Ovary (tissue), 7 donors: ENCODE measurements at regions not wholly inside any gene's neighbourhood (a gene's known extent, or its start where the extent isn't known, plus 50 kb on each side); places are given as distances from the start of the nearest gene placed in this dataset.

Source experiments
- DNase-seq, 5 donors: peaks; one replicate each; pipeline ENCODE4 v3.0.0-alpha.2; 2019 to 2020
- H3K27ac ChIP-seq, 2 donors: fragments of 200-600 bp; one replicate each; pipeline versions ENCODE4 v1.5.1 to v1.8.0; 2019 to 2022
- H3K27me3 ChIP-seq: fragments of 200-600 bp; one replicate; pipeline ENCODE4 v1.8.0; 2022
- H3K36me3 ChIP-seq: fragments of 200-600 bp; sonication (generic); one replicate; pipeline ENCODE4 v1.5.1; 2019
- H3K4me1 ChIP-seq: one replicate; pipeline ENCODE4 v1.8.1; 2013; ENCODE audit warnings: mild to moderate bottlenecking, moderate library complexity; ENCODE audit not compliant: insufficient read depth
- H3K4me3 ChIP-seq: fragments of 200-600 bp; sonication (generic); one replicate; pipeline ENCODE4 v1.5.1; 2017
- H3K9me3 ChIP-seq, 2 donors: fragments of 200-600 bp in 1 of 2; sonication (generic) in 1 of 2; one replicate each; pipeline versions ENCODE4 v1.5.1 to v1.8.1; 2013 to 2019; ENCODE audit warnings: mild to moderate bottlenecking in 1 of 2, moderate library complexity in 1 of 2
- EP300 ChIP-seq: sonication (generic); formaldehyde crosslinking; IDR thresholded peaks from one replicate; pipeline ENCODE4 v1.6.1; 2017; ENCODE audit warnings: antibody characterized with exemption
- POLR2A ChIP-seq: fragments of 450-650 bp; IDR thresholded peaks from one replicate; pipeline ENCODE4 v1.6.1; 2017; ENCODE audit warnings: antibody characterized with exemption, mild to moderate bottlenecking, moderate library complexity
- WGBS, 3 donors: extraction: QIAGEN DNeasy Blood & Tissue Kit in 1 of 3; methylation state at CpG; one replicate each; pipeline versions ENCODE4 v1.1.5 to v1.1.7; 2013 to 2017; 5-methylcytosine and 5-hydroxymethylcytosine counted together
- intact Hi-C, 4 donors: fragments of 100-400 bp; cut with DNase I; formaldehyde crosslinking; loops; one replicate each; pipeline versions ENCODE4 v1.11.0 to v1.15.1; 2022 to 2023
- TF ChIP-seq, protein P1 (sequence below), 3 donors: fragments of 450-650 bp in 2 of 3; fragments of 200-600 bp in 1 of 3; IDR thresholded peaks; one replicate each; pipeline versions ENCODE4 v1.5.1 to v1.8.0; 2016 to 2022; ENCODE audit warnings: antibody characterized with exemption in 3 of 3, mild to moderate bottlenecking in 1 of 3
- donor health status: DM: no; HTN: no; CAD: no; lungs with moderate emphysema.
- donor health status: DM: no; HTN: no; CAD: no.
- donor health status: Bipolar disorder and iron deficiency.
- donor health status: DM: no; HTN: no; CAD: no.
- donor health status: DM: yes; HTN: yes; CAD: no.

DNA sequence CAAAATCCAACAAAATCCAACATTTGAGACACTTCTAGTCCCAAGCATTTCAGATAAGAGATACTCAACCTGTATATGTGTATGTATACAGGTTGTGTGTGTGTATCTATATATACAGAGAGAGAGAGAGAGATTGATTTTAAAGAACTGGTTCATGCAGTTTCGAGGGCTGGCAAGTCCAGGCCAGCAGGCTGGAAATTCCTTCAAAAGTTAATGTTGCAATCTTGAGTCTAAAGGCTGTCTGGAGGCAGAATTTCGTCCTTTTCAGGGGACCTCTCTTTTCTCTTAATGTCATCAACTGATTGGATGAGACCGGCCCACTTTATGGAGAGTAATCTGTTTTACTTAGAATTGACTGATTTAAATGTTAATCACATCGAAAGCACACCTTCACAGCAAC is 199.6 kb upstream of the IL12A start:
- no peaks in the 10 kb centered on the region for H3K4me1 ChIP-seq
- no peak for TF ChIP-seq EP300
- TF ChIP-seq, protein P1, sequence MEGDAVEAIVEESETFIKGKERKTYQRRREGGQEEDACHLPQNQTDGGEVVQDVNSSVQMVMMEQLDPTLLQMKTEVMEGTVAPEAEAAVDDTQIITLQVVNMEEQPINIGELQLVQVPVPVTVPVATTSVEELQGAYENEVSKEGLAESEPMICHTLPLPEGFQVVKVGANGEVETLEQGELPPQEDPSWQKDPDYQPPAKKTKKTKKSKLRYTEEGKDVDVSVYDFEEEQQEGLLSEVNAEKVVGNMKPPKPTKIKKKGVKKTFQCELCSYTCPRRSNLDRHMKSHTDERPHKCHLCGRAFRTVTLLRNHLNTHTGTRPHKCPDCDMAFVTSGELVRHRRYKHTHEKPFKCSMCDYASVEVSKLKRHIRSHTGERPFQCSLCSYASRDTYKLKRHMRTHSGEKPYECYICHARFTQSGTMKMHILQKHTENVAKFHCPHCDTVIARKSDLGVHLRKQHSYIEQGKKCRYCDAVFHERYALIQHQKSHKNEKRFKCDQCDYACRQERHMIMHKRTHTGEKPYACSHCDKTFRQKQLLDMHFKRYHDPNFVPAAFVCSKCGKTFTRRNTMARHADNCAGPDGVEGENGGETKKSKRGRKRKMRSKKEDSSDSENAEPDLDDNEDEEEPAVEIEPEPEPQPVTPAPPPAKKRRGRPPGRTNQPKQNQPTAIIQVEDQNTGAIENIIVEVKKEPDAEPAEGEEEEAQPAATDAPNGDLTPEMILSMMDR (IDR thresholded peaks at IDR 0.05) = no peak
- no peak for TF ChIP-seq POLR2A
- no peak overlapping the region for H3K4me3 ChIP-seq
- H3K9me3 ChIP-seq = no peaks in the 10 kb centered on the region
- 90 to 93% (median 93%) methylated on average over 4 of the region's 4 CpGs for WGBS, 3 donors
- intact Hi-C loops = no loop called here
- H3K27me3 ChIP-seq = no peaks in the 10 kb centered on the region
- H3K27ac ChIP-seq = no peak overlapping the region
- DNase-seq = no peak
- H3K36me3 ChIP-seq = no peaks in the 10 kb centered on the region

GRCh38 chr3:159789742-159790635 is 198.6 kb upstream of the IL12A start:
- Histone ChIP-seq H3K27ac (no peak overlapping the region), H3K4me1 (no peaks in the 10 kb centered on the region)

GRCh38 chr3:159791336-159791735 is 197.3 kb upstream of the IL12A start:
- no peaks in the 10 kb centered on the region for H3K27me3 ChIP-seq
- intact Hi-C loops = no loop called here
- no peak for TF ChIP-seq EP300
- no peak for TF ChIP-seq POLR2A
- TF ChIP-seq, protein P1 (IDR thresholded peaks at IDR 0.05) = no peak
- no peaks in the 10 kb centered on the region for H3K36me3 ChIP-seq
- H3K4me1 ChIP-seq = no peaks in the 10 kb centered on the region
- no peak for DNase-seq
- no peaks in the 10 kb centered on the region for H3K9me3 ChIP-seq
- 75 to 84% (median 75%) methylated on average over 4 of the region's 4 CpGs for WGBS, 3 donors
- H3K4me3 ChIP-seq = no peak overlapping the region
- no peak overlapping the region for H3K27ac ChIP-seq

More at GRCh38 chr3:159789742-159790635, 198.6 kb upstream of the IL12A start:
- 89 to 90% (median 89%) methylated on average over 10 of the region's 10 CpGs for WGBS, 3 donors
- TF ChIP-seq POLR2A = no peak
- TF ChIP-seq, protein P1 (IDR thresholded peaks at IDR 0.05) = no peak
- TF ChIP-seq EP300 = no peak
- no peaks in the 10 kb centered on the region for H3K9me3 ChIP-seq
- H3K4me3 ChIP-seq = no peak overlapping the region
- no peaks in the 10 kb centered on the region for H3K27me3 ChIP-seq
- DNase-seq = no peak
- H3K36me3 ChIP-seq = no peaks in the 10 kb centered on the region
- intact Hi-C loops = no loop called here

DNA sequence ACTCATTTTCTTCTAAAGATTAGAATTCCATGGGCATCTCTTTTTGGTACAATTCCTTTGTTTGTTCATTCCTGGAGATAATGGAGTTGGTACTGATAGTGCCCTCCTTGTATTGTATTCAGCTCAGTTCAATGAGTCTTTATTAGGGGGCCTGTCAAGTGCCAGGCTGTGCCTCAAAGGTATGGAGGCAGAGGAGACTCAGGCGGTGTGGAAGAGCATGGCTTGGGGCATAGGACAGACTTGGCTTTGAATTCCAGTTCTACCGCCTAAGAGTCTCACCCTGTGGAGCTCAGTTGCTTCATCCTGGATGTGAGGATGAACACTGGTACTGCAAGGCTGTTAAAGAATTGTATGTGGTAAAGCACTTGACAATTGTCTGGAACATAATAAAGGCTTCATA is 196.6 kb upstream of the IL12A start:
- no peaks in the 10 kb centered on the region for H3K36me3 ChIP-seq
- DNase-seq = no peak
- WGBS, 3 donors = 88 to 96% (median 92%) methylated on average over 2 of the region's 2 CpGs
- H3K27ac ChIP-seq = no peak overlapping the region
- H3K27me3 ChIP-seq = no peaks in the 10 kb centered on the region
- no peak overlapping the region for H3K4me3 ChIP-seq
- TF ChIP-seq POLR2A (no peak), EP300 (no peak)
- TF ChIP-seq, protein P1 (IDR thresholded peaks at IDR 0.05) = no peak
- H3K9me3 ChIP-seq = no peaks in the 10 kb centered on the region
- intact Hi-C loops = no loop called here
- H3K4me1 ChIP-seq = no peaks in the 10 kb centered on the region
